Thyroid gland (tissue), 4 donors: ENCODE measurements at regions not wholly inside any gene's neighbourhood (a gene's known extent, or its start where the extent isn't known, plus 50 kb on each side); places are given as distances from the start of the nearest gene placed in this dataset.

Experiments used
- POLR2A ChIP-seq, 2 donors: fragments of 450-650 bp; IDR thresholded peaks; one replicate each; pipeline ENCODE4 v1.6.1; 2017; ENCODE audit warnings: antibody characterized with exemption in 2 of 2, mild to moderate bottlenecking in 2 of 2, moderate library complexity in 1 of 2
- TF ChIP-seq, protein P1 (sequence below), 6 experiments: fragments of 200-600 bp in 3 of 6; fragments of 450-650 bp in 3 of 6; sonication (generic) in 3 of 6; IDR thresholded peaks; one replicate each; pipeline ENCODE4 v1.5.1; 2016 to 2019; ENCODE audit warnings: antibody characterized with exemption in 6 of 6, mild to moderate bottlenecking in 2 of 6, inconsistent platforms in 1 of 6, moderate library complexity in 1 of 6

DNA sequence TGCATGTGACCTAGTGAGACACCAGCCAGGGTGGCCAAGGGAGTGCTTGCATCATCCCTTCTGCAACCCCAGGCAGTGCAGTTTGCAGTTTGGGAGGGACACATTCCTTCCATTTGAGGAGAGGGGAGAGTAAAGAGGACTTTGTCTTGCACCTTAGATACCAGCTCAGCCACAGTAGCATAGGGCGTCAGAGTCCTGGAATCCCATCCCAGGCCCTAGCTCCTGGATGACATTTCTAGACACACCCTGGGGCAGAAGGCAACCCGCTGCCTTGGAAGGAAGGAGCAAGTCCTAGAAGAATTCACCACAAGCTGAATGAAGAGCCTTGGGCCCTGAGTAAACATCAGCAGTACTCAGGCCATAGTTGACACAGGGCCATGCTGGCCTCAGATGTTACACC lies 680.4 kb upstream of the IMPG1 start:
- TF ChIP-seq, protein P1, sequence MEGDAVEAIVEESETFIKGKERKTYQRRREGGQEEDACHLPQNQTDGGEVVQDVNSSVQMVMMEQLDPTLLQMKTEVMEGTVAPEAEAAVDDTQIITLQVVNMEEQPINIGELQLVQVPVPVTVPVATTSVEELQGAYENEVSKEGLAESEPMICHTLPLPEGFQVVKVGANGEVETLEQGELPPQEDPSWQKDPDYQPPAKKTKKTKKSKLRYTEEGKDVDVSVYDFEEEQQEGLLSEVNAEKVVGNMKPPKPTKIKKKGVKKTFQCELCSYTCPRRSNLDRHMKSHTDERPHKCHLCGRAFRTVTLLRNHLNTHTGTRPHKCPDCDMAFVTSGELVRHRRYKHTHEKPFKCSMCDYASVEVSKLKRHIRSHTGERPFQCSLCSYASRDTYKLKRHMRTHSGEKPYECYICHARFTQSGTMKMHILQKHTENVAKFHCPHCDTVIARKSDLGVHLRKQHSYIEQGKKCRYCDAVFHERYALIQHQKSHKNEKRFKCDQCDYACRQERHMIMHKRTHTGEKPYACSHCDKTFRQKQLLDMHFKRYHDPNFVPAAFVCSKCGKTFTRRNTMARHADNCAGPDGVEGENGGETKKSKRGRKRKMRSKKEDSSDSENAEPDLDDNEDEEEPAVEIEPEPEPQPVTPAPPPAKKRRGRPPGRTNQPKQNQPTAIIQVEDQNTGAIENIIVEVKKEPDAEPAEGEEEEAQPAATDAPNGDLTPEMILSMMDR (IDR thresholded peaks at IDR 0.05) = no peak
- no peak for TF ChIP-seq POLR2A (IDR thresholded peaks at IDR 0.05)
